ENCODE measurements at regions not wholly inside any gene's neighbourhood (a gene's known extent, or its start where the extent isn't known, plus 50 kb on each side); places are given as distances from the start of the nearest gene placed in this dataset.

DNA sequence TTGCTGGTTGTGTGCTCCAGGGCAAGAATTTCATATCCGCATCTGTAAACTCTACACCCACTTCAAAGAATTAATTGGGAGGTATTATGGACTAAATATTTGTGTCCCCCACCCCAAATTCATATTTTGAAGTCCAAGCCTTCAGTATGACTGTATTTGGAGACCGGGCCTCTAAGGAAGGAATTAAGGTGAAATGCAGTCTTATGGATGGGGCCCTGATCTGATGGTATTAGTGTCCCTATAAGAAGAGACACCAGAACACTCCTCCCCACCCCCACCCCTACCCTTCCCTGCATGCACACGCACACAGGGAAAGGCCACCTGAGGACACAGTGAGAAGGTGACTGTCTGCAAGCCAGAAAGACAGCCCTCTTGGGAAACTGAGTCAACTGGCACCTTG is 332.4 kb downstream of the RPS6KC1 start:
- no peak overlapping the region for H3K4me3 ChIP-seq
- no peak for ATAC-seq
- TF ChIP-seq, protein P1, sequence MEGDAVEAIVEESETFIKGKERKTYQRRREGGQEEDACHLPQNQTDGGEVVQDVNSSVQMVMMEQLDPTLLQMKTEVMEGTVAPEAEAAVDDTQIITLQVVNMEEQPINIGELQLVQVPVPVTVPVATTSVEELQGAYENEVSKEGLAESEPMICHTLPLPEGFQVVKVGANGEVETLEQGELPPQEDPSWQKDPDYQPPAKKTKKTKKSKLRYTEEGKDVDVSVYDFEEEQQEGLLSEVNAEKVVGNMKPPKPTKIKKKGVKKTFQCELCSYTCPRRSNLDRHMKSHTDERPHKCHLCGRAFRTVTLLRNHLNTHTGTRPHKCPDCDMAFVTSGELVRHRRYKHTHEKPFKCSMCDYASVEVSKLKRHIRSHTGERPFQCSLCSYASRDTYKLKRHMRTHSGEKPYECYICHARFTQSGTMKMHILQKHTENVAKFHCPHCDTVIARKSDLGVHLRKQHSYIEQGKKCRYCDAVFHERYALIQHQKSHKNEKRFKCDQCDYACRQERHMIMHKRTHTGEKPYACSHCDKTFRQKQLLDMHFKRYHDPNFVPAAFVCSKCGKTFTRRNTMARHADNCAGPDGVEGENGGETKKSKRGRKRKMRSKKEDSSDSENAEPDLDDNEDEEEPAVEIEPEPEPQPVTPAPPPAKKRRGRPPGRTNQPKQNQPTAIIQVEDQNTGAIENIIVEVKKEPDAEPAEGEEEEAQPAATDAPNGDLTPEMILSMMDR (IDR thresholded peaks at IDR 0.05), result no peak
- H3K27me3 ChIP-seq, result no peaks in the 10 kb centered on the region
- H3K36me3 ChIP-seq, result no peaks in the 10 kb centered on the region
- no peak overlapping the region for H3K27ac ChIP-seq
- no peaks in the 10 kb centered on the region for H3K4me1 ChIP-seq
- intact Hi-C loops (cut with DNase I), result no loop called here
- no peak for DNase-seq
- peaks cover 0 to 5% of the 10 kb centered on the region in 2 donors for H3K9me3 ChIP-seq

DNA sequence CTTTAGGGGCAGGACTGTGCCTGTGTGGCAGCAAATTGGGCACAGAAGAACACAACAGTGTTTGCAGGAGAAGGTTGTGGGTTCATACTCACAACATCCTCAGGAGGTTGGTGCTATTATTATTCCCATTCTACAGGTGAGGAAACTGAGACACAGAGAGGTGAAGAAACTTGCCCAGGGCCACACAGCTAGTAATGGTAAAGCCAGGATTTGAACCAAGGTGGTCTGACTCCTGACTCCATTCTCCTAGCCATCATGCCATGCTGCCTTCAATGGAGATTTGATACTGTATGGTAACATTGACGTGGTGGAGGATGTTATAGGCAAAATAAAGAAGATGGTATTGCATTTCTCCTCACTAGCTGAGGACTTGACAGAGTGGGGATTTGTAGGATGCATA is 334.2 kb downstream of the RPS6KC1 start:
- no peak for DNase-seq
- no peak overlapping the region for H3K4me3 ChIP-seq
- TF ChIP-seq, protein P1 (IDR thresholded peaks at IDR 0.05), result no peak
- H3K27me3 ChIP-seq, result no peaks in the 10 kb centered on the region
- no peak overlapping the region for H3K27ac ChIP-seq
- peaks cover 0 to 5% of the 10 kb centered on the region in 2 donors for H3K9me3 ChIP-seq
- intact Hi-C loops (cut with DNase I), result no loop called here
- H3K36me3 ChIP-seq, result no peaks in the 10 kb centered on the region
- no peak for ATAC-seq
- no peaks in the 10 kb centered on the region for H3K4me1 ChIP-seq

DNA sequence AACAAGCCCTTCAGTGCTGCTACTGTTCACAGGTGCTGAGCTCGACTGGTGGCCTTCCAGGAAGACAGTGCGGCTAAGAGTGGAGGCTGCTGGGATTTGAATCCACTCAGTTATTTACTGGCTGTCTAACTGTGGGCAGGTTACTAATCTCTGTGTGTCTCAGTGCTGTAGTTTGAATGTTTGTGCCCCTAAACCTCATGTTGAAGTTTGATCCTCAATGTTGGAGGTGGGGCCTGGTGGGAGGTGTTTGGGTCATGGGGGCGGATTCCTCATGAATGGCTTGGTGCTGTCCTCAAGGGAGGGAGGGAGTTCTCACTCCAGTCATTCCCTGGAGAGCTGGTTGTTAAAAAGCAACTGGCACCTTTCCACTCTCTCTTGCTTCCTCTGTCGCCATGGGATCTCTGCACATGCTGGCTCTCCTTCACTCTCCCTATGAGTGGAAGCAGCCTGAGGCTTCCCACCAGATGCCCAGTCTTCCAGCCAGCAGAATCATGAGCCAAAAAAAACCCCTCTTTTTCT is 334.8 kb downstream of the RPS6KC1 start:
- H3K4me3 ChIP-seq, result no peak overlapping the region
- intact Hi-C loops (cut with DNase I), result no loop called here

DNA sequence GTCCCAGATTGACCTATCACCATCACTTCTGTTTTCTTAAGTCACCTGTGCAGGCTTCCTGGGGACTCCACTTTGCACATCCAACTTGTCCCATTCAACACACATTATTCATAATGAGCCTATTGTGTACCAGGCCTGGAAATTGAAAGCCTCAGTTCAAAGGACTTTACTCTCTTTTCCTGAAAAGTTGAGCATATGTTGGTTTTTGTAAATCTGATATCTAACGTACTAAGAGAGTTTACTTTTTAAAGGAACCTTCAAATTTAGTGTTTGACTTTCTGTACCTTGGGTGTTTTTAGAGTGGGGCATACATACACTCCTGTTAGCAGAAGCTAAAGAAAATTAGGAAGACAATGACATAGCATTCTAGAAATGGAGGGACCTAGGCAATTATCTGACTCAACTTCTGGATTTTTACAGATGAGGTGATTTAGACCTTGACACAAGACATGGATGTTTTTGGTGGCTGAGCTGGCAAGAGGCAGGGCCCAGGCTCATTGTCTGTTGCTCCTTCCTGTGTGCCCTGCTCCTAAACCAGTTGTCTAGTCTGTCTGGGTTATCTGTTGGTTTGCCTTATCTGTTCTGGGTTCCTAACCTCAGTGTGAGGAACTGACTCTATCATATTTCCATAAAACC is 336.5 kb downstream of the RPS6KC1 start:
- TF ChIP-seq, protein P1 (IDR thresholded peaks at IDR 0.05), result no peak
- intact Hi-C loops (cut with DNase I), result no loop called here

More for the DNA sequence above, 334.8 kb downstream of the RPS6KC1 start:
- ATAC-seq, result no peak
- Histone ChIP-seq H3K27me3 (no peaks in the 10 kb centered on the region), H3K27ac (no peak overlapping the region), H3K36me3 (no peaks in the 10 kb centered on the region), H3K9me3 (peaks cover 0 to 5% of the 10 kb centered on the region in 2 donors), H3K4me1 (no peaks in the 10 kb centered on the region)
- no peak for DNase-seq
- TF ChIP-seq, protein P1 (IDR thresholded peaks at IDR 0.05), result no peak

DNA sequence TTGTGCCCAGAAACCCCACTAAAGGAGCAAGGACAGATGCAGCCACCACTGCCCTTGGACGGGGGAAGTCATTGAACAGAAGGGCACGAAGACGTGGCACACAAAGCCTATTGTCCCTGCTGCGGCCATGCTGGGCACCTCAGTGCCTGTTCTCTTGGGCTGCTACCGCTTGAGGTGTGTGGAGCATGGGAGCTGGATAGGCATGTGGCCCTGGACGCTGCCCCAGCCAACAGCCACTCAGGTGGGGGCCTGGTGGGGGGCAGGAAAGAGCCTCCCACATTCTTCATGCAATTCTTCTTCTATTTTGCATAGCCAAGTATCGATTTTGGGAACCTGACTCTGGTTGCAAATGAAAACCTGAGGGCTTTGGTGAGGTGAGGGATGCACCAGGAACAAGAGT is 337.2 kb downstream of the RPS6KC1 start:
- no peak overlapping the region for H3K4me3 ChIP-seq
- TF ChIP-seq, protein P1 (IDR thresholded peaks at IDR 0.05), result no peak
- H3K27ac ChIP-seq, result no peak overlapping the region
- peaks cover 0 to 3% of the 10 kb centered on the region in 2 donors for H3K9me3 ChIP-seq
- no peak for DNase-seq
- H3K36me3 ChIP-seq, result no peaks in the 10 kb centered on the region
- no peaks in the 10 kb centered on the region for H3K27me3 ChIP-seq
- no peak for ATAC-seq
- no peaks in the 10 kb centered on the region for H3K4me1 ChIP-seq
- intact Hi-C loops (cut with DNase I), result no loop called here

More for the DNA sequence above, 336.5 kb downstream of the RPS6KC1 start:
- ATAC-seq (no peak), DNase-seq (no peak)
- Histone ChIP-seq H3K4me1 (no peaks in the 10 kb centered on the region), H3K27me3 (no peaks in the 10 kb centered on the region), H3K9me3 (peaks cover 0 to 5% of the 10 kb centered on the region in 2 donors), H3K36me3 (no peaks in the 10 kb centered on the region), H3K4me3 (no peak overlapping the region), H3K27ac (no peak overlapping the region)

All from left lung (tissue), 4 donors.